SU-DHL-6 (cell line): ENCODE measurements at regions not wholly inside any gene's neighbourhood (a gene's known extent, or its start where the extent isn't known, plus 50 kb on each side); places are given as distances from the start of the nearest gene placed in this dataset.

Experiments
- H2AFZ ChIP-seq: fragments of 200-600 bp; sonication (generic); 2 replicates; pipeline ENCODE4 v1.6.1; 2014; ENCODE audit warnings: low read depth, mild to moderate bottlenecking, moderate library complexity, mixed read lengths, antibody characterized with exemption, low read length; ENCODE audit not compliant: severe bottlenecking
- H3F3A ChIP-seq: fragments of 200-600 bp; shearing (Covaris generic); 2 replicates; pipeline ENCODE4 v1.6.0; 2016; ENCODE audit warnings: antibody characterized with exemption, mild to moderate bottlenecking; ENCODE audit not compliant: insufficient read depth
- H3K27ac ChIP-seq: fragments of 200-600 bp; sonication (generic); 2 replicates; pipeline ENCODE4 v1.5.1; 2016; ENCODE audit warnings: low read depth, mild to moderate bottlenecking, low read length, moderate library complexity, mixed read lengths
- H3K27me3 ChIP-seq: fragments of 200-600 bp; sonication (generic), shearing (Covaris generic); 2 replicates; pipeline ENCODE4 v1.6.0; 2014; ENCODE audit warnings: mild to moderate bottlenecking, low read length
- H3K36me3 ChIP-seq: fragments of 200-600 bp; sonication (generic); 2 replicates; pipeline ENCODE4 v1.6.1; 2014; ENCODE audit warnings: mild to moderate bottlenecking, low read length, mixed read lengths
- H3K4me2 ChIP-seq: fragments of 300-600, 200-600 bp; shearing (Covaris generic), sonication (generic); 2 replicates; pipeline ENCODE4 v1.6.0; 2014; ENCODE audit warnings: low read length, low read depth, mild to moderate bottlenecking; ENCODE audit not compliant: poor library complexity, severe bottlenecking
- H3K4me3 ChIP-seq: fragments of 200-600 bp; sonication (generic); 2 replicates; pipeline ENCODE4 v1.5.1; 2014; ENCODE audit warnings: antibody characterized with exemption, low read length, mild to moderate bottlenecking, mixed read lengths; ENCODE audit not compliant: insufficient read depth, poor library complexity, severe bottlenecking
- H3K79me2 ChIP-seq: fragments of 200-600 bp; sonication (generic); 2 replicates; pipeline ENCODE4 v1.6.1; 2014; ENCODE audit warnings: mild to moderate bottlenecking, low read length, moderate library complexity; ENCODE audit not compliant: insufficient read depth
- H3K9ac ChIP-seq: fragments of 200-600 bp; sonication (generic); 2 replicates; pipeline ENCODE4 v1.7.0; 2014; ENCODE audit warnings: mild to moderate bottlenecking, low read length
- H3K9me2 ChIP-seq: fragments of 200-600 bp; sonication (generic); replicated peaks from 2 replicates; pipeline ENCODE4 v1.6.1; 2014; ENCODE audit warnings: low read length; ENCODE audit not compliant: insufficient read depth
- H3K9me3 ChIP-seq: fragments of 200-600 bp; sonication (generic); 2 replicates; pipeline ENCODE4 v1.6.1; 2014; ENCODE audit warnings: low read length, mixed read lengths; ENCODE audit not compliant: insufficient read depth
- H4K20me1 ChIP-seq: fragments of 200-600 bp; sonication (generic); 2 replicates; pipeline ENCODE4 v1.6.1; 2014; ENCODE audit warnings: low read depth, mild to moderate bottlenecking, antibody characterized with exemption, low read length, moderate library complexity, mixed read lengths
- EZH2phosphoT487 ChIP-seq: fragments of 200-600 bp; sonication (generic), shearing (Covaris generic); conservative IDR thresholded peaks from 2 replicates; pipeline ENCODE4 v1.6.1; 2018; ENCODE audit warnings: mild to moderate bottlenecking, antibody characterized with exemption, low read length, moderate library complexity, mixed read lengths
- TF ChIP-seq, protein P1 (sequence below): fragments of 200-600 bp; sonication (generic); IDR thresholded peaks from one replicate; pipeline ENCODE4 v1.5.1; 2017; ENCODE audit warnings: antibody characterized with exemption, mild to moderate bottlenecking, low read length, moderate library complexity; ENCODE audit not compliant: insufficient read depth, poor library complexity, severe bottlenecking

DNA sequence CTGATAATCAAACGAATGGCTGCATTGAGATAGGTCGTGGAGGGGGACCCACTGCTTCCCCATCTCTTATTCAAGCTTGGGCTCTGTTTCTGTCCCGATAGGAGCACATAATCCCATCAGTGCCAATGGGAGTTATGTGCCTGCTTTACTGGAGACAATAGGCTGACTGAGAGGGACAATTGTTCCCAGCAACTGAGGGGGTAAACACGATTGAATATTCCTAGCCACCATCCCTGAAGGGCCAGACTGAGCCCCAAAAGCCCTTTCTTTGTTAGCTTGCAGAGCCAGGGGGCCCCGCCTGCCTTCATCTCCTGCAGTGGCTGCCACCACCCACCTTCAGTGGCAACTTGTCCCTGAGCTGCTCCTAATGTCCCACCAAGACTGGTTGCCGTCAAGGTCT is 172.8 kb upstream of the NAV2 start:
- no peak overlapping the region for H3K27ac ChIP-seq
- no peaks in the 10 kb centered on the region for H3F3A ChIP-seq
- H3K4me3 ChIP-seq, result no peak overlapping the region
- no peaks in the 10 kb centered on the region for H3K36me3 ChIP-seq
- no peak overlapping the region for H3K9ac ChIP-seq
- no peak for TF ChIP-seq EZH2phosphoT487
- TF ChIP-seq, protein P1, sequence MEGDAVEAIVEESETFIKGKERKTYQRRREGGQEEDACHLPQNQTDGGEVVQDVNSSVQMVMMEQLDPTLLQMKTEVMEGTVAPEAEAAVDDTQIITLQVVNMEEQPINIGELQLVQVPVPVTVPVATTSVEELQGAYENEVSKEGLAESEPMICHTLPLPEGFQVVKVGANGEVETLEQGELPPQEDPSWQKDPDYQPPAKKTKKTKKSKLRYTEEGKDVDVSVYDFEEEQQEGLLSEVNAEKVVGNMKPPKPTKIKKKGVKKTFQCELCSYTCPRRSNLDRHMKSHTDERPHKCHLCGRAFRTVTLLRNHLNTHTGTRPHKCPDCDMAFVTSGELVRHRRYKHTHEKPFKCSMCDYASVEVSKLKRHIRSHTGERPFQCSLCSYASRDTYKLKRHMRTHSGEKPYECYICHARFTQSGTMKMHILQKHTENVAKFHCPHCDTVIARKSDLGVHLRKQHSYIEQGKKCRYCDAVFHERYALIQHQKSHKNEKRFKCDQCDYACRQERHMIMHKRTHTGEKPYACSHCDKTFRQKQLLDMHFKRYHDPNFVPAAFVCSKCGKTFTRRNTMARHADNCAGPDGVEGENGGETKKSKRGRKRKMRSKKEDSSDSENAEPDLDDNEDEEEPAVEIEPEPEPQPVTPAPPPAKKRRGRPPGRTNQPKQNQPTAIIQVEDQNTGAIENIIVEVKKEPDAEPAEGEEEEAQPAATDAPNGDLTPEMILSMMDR, result no peak
- no peaks in the 10 kb centered on the region for H3K27me3 ChIP-seq
- no peaks in the 10 kb centered on the region for H4K20me1 ChIP-seq
- H2AFZ ChIP-seq, result no peak overlapping the region
- no peak overlapping the region for H3K4me2 ChIP-seq
- no peaks in the 10 kb centered on the region for H3K9me2 ChIP-seq
- no peaks in the 10 kb centered on the region for H3K9me3 ChIP-seq
- H3K79me2 ChIP-seq, result no peaks in the 10 kb centered on the region

DNA sequence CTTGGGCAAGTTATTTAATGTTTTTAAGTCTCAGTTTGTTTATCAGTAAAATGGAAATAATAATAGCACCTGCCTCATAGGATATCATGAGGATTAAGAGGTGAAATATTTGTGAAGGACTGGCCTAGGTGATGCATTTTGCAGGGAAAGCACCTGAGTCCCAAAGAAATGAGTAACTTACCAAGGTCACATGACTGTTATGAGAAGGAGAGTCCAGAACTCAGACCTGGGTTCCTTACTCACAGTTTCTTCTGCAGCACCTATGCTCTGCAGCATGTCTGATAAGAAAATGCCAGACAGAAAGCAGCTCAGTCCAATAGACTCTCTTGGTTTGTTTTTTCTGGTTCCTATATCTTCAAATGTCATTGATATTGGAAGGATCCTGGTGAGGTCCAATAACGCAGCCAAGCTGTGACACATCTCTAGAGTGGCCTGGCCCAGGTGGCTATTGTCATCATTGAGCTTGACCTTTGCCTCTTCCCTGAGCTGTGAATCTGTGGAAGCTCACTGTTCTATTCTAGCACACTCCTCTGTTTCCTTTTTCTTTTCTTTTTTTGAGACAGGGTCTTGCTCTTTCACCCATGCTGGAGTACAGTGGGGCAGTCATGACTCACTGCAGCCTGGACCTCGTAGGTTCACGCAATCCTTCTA is 174.7 kb upstream of the NAV2 start:
- Histone ChIP-seq H3K9ac (no peak overlapping the region), H4K20me1 (no peaks in the 10 kb centered on the region), H3K9me2 (no peaks in the 10 kb centered on the region), H3K4me3 (no peak overlapping the region), H3K36me3 (no peaks in the 10 kb centered on the region), H3F3A (no peaks in the 10 kb centered on the region), H2AFZ (no peak overlapping the region), H3K27ac (no peak overlapping the region), H3K27me3 (no peaks in the 10 kb centered on the region), H3K4me2 (no peak overlapping the region), H3K79me2 (no peaks in the 10 kb centered on the region), H3K9me3 (no peaks in the 10 kb centered on the region)
- no peak for TF ChIP-seq EZH2phosphoT487
- TF ChIP-seq, protein P1, result no peak

DNA sequence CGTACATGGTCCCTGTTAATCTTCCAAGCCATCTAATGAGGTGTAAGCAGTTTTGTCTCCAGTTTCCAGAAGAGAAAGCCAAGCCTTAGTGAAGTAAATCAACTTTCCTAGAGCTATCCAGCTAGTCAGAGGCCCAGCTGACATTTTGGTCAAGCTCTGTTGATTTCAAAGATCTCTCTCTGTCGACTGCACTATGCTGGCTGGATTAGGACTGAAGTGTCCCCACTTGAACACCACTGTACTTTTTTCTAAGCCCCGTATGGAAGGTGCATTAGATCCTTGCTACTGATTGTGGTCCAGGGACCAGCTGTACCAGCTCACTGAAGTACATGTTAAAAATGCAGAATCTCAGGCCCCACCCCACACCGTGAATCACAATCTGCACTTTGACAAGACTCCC is 176.5 kb upstream of the NAV2 start:
- H3K27me3 ChIP-seq, result no peaks in the 10 kb centered on the region
- H4K20me1 ChIP-seq, result no peaks in the 10 kb centered on the region
- H3K9me2 ChIP-seq, result no peaks in the 10 kb centered on the region
- H3K79me2 ChIP-seq, result no peaks in the 10 kb centered on the region
- no peak overlapping the region for H3K4me3 ChIP-seq
- H3F3A ChIP-seq, result no peaks in the 10 kb centered on the region
- H2AFZ ChIP-seq, result no peak overlapping the region
- no peak overlapping the region for H3K27ac ChIP-seq
- no peak overlapping the region for H3K4me2 ChIP-seq
- no peak for TF ChIP-seq EZH2phosphoT487
- TF ChIP-seq, protein P1, result no peak
- no peaks in the 10 kb centered on the region for H3K36me3 ChIP-seq
- no peaks in the 10 kb centered on the region for H3K9me3 ChIP-seq
- no peak overlapping the region for H3K9ac ChIP-seq
